HK-2 (cell line): ENCODE measurements at regions not wholly inside any gene's neighbourhood (a gene's known extent, or its start where the extent isn't known, plus 50 kb on each side); places are given as distances from the start of the nearest gene placed in this dataset.

Experiments
- DNase-seq: peaks from one replicate; pipeline ENCODE4 v3.0.0-alpha.2; 2018; ENCODE audit not compliant: unreplicated experiment

DNA sequence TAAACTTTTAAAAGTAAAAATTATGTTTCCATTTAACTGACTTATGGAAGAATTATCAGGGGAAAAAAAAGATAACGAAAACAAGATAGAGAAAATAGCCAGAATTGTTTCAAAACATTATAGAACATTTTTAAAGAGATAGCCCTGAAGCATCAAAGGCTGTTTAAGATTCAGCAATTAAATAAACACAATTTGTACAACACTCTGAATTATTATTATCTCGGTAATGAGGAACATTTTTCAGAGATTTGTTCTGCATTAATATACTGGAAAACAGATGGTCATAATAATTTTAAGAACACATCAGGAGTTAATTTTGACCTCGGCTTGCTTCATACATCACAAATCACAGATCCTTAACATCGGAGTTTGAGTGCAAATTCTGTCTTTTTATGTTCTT lies 643.8 kb downstream of the SORCS1 start:
- no peak for DNase-seq

DNA sequence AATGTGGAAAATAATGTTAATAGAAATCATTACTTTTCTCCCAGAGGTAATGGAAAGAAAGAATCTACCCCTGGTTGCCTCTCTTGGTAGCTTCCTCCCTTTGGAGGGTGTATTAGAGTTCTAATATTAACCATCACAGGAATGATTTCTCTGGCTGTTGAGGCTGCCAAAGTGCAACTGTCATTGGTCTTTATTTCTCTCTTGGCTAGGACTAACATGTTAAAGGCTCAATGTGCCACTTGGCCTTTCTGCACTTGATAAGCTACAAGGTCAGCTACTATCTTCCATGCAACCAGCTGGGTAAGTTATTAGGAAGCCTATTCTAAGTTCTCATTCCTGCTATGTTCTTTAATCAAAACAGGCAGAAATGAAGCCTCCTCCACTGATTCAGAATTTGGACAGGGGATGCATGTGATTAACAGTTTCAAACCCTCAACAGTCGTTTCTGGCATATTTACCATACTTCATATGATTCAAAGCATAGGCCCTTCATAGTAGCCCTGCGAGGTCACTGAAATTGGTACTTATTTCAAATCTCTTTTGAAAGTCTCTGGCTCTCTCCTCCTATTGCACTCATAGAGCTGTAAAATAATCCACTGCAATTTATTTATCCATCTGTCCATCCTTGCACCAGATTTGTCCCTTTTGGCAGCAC lies 645.0 kb downstream of the SORCS1 start:
- DNase-seq, result no peak

DNA sequence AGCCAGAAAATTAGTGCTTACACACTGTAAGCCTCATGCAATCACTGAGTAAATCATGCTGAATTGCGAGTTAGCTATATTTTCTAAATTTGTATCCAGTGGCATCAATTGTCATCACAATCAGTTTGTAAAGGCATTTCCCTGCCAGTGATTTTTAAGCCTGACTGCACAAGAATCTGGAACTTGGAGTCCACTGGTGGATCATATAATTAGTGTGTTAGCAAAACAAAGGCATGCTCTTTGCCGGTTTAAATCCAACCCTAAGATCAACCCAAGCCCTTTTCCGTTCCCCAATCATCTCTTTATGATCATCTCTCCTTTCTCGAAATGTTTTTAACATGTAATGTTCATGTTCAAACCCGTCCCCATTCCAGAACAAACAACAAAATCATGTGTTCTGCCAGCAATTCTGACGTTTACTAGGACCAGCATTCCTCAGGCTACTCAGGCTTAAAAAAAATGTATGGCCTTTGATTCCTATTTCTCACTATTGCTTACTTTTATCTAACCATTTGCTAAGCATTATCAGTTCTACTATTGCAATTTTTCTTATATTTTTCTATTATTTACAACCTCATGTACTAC lies 649.2 kb downstream of the SORCS1 start:
- DNase-seq, result no peak

DNA sequence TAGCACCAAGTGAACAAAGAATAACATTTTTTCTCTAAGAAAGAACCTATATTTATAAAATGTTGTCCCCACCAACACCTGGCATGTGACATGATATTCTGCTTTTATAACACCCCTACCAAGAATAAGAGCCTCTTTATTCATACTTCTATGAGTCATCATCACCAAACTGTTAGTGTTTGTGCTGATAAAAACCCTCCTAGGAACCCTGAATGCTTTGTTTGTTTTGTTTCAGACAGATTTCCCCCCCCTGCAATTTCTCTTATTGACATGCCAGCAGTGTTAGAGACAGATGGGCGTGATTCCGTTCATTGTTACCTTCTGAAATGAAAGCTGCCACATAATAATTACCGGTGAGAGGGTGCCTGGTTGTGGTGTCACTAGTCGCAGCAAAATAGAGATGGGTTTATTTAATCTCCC lies 651.1 kb downstream of the SORCS1 start:
- no peak for DNase-seq

DNA sequence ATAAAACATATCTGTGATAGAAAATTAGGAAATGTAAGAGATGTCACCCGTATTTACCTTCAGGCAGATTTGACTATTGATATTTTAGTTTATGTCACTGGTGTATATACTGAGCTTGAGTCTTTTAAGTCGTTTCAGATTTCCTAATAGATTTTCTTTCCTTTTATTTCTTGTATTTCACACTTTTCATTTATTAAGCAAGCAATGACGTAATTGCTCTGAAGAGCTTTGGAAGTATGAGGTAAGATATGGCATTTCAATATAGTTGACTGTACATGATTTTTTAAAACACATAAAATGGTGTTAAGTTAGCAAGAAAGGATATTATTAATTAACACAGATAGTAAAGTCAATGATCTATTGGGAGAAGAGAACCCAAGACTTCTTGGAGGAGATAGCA lies 652.6 kb downstream of the SORCS1 start:
- DNase-seq, result no peak

DNA sequence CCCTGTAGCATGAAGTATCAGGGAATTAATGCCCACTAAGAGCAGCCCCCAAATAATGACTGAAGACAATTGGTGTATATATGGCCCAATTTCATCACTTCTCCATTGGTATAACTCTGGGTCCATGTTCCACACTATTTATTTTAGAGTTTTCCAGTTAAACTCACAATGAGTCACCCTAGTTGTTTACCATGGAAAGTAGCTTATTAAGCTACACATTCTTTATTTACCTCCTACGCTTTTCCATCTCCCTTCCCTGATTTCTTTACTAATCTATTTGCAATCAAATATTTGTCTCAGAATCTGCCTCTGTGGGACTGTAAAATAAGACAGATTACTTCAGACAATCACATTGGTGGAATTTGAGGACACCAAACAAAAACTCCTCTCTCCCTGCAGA lies 655.6 kb downstream of the SORCS1 start:
- DNase-seq, result no peak

DNA sequence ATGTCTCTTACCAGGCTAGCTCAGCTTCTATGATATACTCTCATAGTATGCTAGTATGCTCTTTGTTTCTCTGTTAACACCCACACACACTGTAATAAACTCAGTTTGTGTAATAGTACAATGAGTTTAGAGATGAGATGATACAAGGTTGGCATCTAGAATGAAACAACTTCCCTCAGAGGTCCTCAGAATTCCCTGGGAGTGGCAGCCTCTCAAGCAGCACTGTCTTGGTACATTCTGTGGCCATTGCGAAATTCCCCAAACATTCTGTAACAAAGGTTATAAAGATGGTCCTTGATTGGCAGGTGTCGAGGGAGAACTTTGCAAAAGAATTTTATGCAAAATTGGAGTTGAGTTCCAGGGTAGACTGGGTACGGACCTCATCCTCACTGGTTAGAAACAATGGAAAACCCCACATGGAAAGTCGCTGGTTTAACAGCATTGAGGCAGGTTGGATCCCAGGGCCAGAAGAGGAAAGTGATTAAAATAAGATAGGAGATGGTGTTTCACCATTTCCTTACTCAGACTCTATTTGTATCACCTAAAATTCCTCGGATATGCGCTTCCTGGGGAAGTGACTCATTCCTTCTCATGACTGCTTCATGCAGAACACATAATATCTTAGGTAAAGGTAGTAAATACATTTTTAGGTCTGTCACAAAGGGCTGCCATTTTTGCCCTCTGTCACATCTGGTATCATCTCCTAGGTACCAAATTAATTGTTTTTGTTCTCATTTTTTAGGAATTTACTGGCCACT lies 657.8 kb downstream of the SORCS1 start:
- DNase-seq, result no peak

DNA sequence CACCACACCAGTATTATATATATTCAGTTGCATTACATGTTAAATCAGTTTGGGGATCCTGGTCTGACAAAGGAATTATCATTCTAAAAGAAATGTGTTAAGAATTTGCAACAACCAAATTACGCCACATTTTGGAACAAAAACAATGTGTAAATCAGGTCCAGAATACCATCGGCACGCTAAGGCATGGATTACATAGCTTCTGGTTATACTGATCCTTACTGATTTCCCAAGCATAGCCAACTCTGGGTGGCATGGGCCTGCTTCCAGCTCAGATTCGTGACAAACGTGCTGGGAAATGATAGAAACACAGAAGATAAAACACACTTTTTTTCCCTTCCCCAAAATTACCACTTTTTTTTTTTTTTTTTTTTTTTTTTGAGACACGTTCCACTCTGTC lies 660.0 kb downstream of the SORCS1 start:
- no peak for DNase-seq

DNA sequence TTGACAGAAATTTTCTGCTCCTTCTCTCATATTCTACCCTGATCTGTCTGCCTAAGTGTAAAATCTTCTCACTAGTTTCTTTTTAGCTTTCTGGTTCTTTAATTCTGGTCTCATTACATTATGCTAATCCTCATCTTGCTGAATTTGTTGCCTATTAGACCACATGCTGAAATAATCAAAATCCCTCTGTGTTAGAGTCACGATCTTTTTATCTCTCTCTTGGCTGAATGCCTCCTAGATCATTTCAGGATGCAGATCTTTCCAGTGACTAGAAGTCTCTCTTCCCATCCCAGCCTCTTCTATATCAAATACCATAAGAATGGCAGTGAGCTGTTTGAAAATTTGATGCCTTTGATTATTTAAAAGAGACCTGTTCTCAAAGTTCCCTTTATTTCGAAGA lies 661.9 kb downstream of the SORCS1 start:
- DNase-seq, result no peak

DNA sequence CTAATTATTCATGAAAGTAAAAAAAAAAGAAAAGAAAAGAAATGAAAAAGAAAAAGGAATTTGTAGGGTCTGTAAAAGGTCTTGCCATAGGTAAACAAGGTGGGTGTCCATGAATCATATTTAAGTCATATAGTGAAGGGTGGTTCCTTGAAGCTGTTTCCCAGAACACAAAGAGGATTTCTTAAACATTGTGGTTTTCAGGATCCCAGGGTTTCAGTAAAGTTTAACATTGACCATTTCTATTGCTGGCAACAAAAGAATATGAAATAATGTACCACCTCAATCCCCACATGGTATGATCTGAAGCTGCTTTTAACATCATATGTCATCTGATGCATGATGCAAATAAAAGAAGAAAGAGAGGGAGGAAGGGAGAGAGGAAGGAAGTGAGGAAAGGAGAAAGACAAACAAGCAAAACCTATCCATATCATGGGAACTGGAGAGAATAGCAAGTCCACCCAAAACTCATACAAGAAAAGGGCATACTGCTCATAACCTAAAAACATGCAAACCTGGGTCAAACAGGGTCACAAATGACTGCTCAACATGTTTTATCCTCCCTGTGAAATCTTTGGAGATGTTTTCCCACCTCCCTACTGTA lies 663.5 kb downstream of the SORCS1 start:
- DNase-seq, result no peak

DNA sequence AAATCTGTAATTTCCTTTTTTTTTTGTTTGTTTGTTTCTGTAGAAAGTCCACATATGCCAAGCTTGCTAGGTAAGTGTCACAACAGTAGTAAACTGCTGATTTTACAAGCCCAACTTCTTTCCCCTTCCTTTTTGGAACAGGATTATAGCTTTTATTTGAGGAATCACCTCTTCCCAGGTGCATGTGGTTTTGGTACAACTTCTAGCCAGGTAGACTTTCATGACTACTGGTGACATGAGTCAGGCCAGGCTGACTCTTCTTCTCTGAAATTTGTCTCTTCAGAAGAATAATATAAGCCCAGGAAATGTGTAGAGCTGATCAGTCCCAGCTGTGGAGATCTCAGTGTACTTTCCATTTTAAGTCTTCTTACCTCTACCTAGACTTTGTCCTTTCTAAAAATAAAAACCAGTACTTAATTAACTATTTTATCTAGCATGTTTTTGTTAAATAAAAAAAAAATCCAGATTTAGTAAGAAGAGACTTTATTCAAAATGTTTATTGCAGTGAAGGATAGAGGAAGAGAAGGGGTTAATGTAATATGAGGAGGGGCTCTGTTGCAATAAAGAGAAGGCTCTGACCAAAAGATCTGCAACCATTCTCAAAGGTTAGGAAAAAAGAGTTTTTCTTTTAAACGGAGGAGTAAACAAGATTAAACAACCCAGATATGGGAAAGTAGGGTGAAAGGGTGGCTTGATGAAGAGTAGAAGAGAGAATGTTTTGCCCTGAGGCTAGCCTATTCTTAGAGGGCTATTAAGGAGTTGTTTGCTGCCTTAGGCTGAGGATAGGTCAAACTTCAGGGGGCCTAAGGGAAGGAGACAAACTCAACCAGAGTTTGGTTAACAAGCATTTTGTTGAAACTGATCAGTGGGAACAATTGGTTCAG lies 664.2 kb downstream of the SORCS1 start:
- DNase-seq, result no peak

DNA sequence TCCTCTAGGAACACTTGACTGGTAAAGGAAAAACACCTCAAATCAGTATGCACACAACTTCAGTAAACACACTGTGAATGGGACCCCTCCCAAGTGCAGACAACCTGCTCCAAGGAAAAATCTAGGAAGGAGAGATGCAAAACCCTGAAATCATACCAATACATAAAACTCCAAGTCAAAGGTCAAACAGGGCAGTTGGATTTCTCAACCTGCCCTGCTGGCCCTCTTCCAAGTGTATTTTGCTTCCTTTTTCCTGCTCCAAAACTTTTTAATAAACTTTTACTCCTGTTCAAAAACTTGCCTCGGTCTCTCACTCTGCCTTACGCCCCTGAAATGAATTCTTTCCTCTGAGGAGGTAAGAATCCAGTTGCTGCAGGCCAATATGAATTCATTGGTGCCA lies 665.1 kb downstream of the SORCS1 start:
- DNase-seq, result no peak

DNA sequence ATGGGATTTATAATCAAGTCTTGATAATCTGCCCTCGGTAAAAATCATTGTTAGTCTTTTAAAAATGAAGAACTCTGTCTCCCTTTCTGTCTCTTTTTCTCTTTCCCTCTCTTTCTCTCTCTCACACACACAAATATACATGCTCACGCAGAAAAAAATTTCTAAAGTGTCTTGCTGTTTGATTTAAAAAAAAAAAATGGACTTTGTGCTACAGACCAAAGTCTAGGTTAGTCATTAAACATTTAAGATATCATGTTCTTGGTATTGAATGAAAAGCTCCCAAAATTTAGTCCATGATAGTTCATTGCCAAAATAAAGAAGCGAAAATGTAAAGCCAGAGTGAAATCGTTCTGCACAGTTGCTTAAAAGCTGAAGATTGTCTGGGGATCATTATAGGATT lies 665.8 kb downstream of the SORCS1 start:
- DNase-seq, result no peak

DNA sequence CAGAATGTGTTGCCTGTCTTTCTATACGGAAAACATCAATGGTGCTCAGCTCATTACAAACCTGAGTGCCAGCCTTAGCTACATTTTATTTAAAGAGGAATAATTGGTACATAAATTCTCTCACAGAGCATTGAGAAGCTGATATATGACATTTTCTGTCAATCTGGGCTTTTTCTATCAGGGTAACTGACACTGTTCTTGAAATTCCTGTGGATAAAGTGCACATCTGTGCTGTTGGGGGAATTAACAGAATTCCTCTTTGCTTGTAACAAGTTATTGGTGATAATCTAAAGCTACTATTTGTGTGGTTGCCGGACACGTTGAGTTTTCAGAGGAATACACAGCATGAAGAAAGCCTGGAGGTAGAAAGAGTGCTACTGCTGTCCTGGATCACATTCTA lies 668.6 kb downstream of the SORCS1 start:
- DNase-seq, result no peak

DNA sequence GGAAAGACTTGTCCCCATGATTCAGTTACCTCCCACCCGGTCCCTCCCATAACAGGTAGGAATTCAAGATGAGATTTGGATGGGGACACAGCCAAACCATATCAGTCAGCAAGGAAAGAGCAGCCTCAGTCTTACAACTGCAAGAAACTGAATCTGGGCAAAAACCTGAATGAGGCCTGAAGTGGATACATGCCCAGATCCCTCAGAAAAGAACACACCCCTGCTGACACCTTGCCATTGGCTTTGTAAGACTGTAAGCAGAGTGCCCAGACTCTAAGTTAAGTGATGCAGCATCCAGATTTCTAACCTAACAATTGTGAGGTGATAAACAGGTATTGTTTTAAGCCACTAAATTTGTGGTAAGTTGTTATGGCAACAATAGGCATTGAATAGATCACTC lies 670.8 kb downstream of the SORCS1 start:
- no peak for DNase-seq

DNA sequence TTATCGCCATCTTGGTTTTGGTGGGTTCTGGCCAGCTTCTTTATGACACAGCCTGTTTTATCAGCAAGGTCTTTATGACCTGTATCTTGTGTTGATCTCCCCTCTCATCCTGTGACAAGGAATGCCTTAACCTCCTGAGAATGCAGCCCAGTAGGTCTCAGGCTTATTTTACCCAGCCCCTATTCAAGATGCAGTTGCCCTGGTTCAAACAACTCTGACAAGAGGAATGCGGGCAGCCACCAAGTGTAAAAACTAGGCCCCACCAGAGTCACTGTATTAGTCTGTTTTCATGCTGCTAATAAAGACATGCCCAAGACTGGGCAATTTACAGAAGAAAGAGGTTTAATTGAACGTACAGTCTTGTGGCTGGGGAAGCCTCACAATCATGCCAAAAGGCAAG lies 671.3 kb downstream of the SORCS1 start:
- DNase-seq, result no peak

DNA sequence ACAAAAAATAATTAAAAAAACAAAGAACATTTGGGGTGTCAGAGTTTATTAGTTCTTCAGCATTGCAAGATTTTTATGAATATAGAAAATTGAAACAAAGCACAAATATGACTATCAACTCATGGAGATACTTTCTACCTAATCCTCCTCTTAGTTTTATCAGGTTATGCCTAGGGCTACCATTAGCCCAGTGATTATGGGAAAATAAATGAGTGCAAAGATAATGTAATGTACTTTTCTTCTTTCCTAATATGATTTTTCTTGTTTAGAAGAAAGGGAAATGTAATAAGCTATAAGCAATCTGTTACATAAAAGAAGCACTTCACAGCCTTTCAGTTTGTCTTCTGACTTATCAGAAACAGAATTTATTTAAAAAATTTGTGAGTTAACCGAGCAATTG lies 676.8 kb downstream of the SORCS1 start:
- no peak for DNase-seq

DNA sequence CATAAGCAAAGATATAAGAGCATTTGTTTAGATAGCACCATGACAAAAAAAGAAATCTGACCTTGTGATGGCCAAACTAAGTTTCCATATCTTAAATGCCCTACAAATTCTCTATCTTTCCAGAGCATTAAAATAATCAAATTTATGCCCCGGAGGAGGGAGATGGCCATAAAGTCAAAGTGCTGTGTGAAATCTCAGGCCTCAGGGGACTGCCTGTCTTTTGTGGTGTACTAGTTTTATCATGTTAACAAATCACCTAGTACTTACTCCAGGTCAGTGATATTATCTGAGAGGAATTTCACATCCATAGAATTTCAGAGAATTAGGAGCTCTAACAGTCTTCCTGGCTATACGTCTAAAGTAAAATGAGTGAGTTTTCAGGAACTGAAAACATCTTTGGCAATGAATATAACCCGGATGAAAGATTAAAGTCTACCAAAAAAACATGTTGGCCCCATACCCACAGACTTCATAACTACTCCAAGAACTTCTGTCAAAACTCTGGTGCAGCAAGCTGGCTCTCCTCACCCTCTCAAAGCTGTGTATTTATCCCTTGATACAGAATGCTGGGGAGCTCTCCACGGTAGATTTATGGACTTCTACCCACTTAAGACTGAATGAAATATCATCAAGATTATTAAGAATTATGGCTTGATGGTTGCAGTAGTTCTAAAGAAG lies 682.8 kb downstream of the SORCS1 start:
- no peak for DNase-seq

DNA sequence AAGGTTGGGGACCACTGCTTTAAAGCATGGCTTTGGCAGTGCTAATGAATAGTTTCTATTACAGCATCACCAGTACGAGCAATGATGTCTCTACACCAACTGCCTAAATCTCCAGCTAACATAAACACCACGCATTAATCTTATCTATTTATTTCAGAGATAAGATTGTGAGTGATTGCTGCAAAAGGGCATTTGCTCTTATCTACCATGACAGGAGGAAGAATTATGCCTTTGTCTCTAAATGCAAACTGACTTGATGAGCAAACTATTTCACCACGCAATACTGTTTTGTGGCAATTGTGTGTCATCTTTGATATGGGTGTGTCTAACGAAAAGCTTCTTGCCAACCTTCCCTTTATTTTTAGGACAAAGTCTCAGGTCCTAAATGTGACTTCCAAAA lies 684.9 kb downstream of the SORCS1 start:
- no peak for DNase-seq

DNA sequence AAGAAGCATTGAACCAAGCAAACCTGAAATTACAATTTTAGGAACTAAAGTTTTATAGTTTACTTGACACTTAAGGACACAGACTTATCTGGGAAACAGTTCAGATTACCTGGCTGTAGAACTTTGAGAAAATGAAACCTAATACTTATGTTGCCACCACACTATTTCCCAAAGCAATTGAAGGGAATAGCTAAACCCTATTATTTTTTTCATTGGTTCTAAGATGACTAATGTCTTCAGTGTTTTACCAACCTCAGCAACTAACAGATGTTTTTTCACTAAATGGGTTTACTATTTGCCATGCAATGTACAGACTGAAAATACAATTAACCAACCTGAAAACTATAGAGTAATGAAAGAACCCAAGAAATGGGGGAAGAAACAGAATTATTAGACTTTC lies 689.6 kb downstream of the SORCS1 start:
- no peak for DNase-seq

DNA sequence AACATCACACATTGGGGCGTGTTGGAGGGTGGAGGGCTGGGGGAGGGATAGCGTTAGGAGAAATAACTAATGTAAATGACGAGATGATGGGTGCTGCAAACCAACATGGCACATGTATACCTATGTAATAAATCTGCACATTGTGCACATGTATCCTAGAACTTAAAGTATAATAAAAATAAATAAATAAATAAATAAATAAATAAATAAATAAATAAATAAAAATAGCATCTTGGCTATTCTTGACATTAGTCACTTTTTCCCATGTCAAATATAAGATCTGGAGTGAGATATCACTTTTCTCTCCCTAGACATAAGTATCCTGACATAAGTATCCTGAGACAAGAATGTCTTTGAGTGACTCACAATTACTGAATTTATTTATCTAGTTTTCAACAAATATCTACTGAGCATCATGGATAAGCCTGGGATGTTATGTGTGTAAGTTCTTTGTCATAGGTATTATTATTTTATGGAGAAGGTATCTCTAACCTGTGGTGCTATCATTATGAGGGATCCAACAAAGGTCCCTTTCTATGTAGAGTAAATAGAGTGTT lies 691.3 kb downstream of the SORCS1 start:
- no peak for DNase-seq
